ENCODE measurements at regions not wholly inside any gene's neighbourhood (a gene's known extent, or its start where the extent isn't known, plus 50 kb on each side); places are given as distances from the start of the nearest gene placed in this dataset.

- FAIRE-seq (no peak), DNase-seq (ENCODE audit: insufficient read length, low spot score) (no peak)
- TF ChIP-seq SPI1 (IDR thresholded peaks at IDR 0.05; ENCODE audit: low read depth, low read length) = no peak
- TF ChIP-seq PAX5 (IDR thresholded peaks at IDR 0.05; ENCODE audit: insufficient read depth, low read length, severe bottlenecking) = no peak
- no peak for TF ChIP-seq TAF1 (IDR thresholded peaks at IDR 0.05; ENCODE audit: low read depth, low read length)
- no peak for TF ChIP-seq POLR2AphosphoS5 (IDR thresholded peaks at IDR 0.05; ENCODE audit: low read depth, low read length)
- no peak for TF ChIP-seq POU2F2 (IDR thresholded peaks at IDR 0.05; ENCODE audit: low read depth, low read length)
- no peak for TF ChIP-seq POLR2A (IDR thresholded peaks at IDR 0.05; ENCODE audit: low read depth, low read length)
Observed at GRCh38 chr1:4601941-4602340, 52.5 kb upstream of the AJAP1 start.

- FAIRE-seq = no peak
- TF ChIP-seq TAF1 (IDR thresholded peaks at IDR 0.05; ENCODE audit: low read depth, low read length) = no peak
- no peak for TF ChIP-seq POU2F2 (IDR thresholded peaks at IDR 0.05; ENCODE audit: low read depth, low read length)
- no peak for TF ChIP-seq POLR2A (IDR thresholded peaks at IDR 0.05; ENCODE audit: low read depth, low read length)
- TF ChIP-seq PAX5 (IDR thresholded peaks at IDR 0.05; ENCODE audit: insufficient read depth, low read length, severe bottlenecking) = no peak
- TF ChIP-seq SPI1 (IDR thresholded peaks at IDR 0.05; ENCODE audit: low read depth, low read length) = no peak
- no peak for TF ChIP-seq POLR2AphosphoS5 (IDR thresholded peaks at IDR 0.05; ENCODE audit: low read depth, low read length)
- DNase-seq (ENCODE audit: insufficient read length, low spot score) = no peak
Observed at GRCh38 chr1:4602462-4603294, 51.7 kb upstream of the AJAP1 start.

GRCh38 chr1:4603295-4604110 lies 50.9 kb upstream of the AJAP1 start:
- TF ChIP-seq POLR2AphosphoS5 (IDR thresholded peaks at IDR 0.05; ENCODE audit: low read depth, low read length) = no peak
- no peak for TF ChIP-seq POU2F2 (IDR thresholded peaks at IDR 0.05; ENCODE audit: low read depth, low read length)
- no peak for TF ChIP-seq TAF1 (IDR thresholded peaks at IDR 0.05; ENCODE audit: low read depth, low read length)
- no peak for TF ChIP-seq POLR2A (IDR thresholded peaks at IDR 0.05; ENCODE audit: low read depth, low read length)
- no peak for TF ChIP-seq PAX5 (IDR thresholded peaks at IDR 0.05; ENCODE audit: insufficient read depth, low read length, severe bottlenecking)
- no peak for TF ChIP-seq SPI1 (IDR thresholded peaks at IDR 0.05; ENCODE audit: low read depth, low read length)
- FAIRE-seq (no peak), DNase-seq (ENCODE audit: insufficient read length, low spot score) (no peak)
